8988T (cell line): ENCODE measurements at regions not wholly inside any gene's neighbourhood (a gene's known extent, or its start where the extent isn't known, plus 50 kb on each side); places are given as distances from the start of the nearest gene placed in this dataset.
"Not testable (repeated sequence)": the region's sequence is repeated elsewhere in the genome, so short reads cannot be mapped to it uniquely, and the experiment has no call there.

Experiments
- DNase-seq: peaks from one replicate; pipeline ENCODE4 v3.0.0; 2011

- not testable (repeated sequence) for DNase-seq
Measured at GRCh38 chr1:223951551-223951950, 105.8 kb upstream of the TP53BP2 start.

GRCh38 chr1:223949944-223950343, 104.2 kb upstream of the TP53BP2 start:
- DNase-seq, result not testable (repeated sequence)

- not testable (repeated sequence) for DNase-seq
Measured at GRCh38 chr1:223948041-223948440, 102.3 kb upstream of the TP53BP2 start.

- not testable (repeated sequence) for DNase-seq
Measured at GRCh38 chr1:223936592-223936991, 90.8 kb upstream of the TP53BP2 start.

- DNase-seq, result not testable (repeated sequence)
Measured at GRCh38 chr1:223931476-223931875, 85.7 kb upstream of the TP53BP2 start.

GRCh38 chr1:223920805-223921204, 75.1 kb upstream of the TP53BP2 start:
- DNase-seq, result not testable (repeated sequence)

GRCh38 chr1:223915476-223915875, 69.7 kb upstream of the TP53BP2 start:
- DNase-seq, result not testable (repeated sequence)

GRCh38 chr1:223913715-223914114, 68.0 kb upstream of the TP53BP2 start:
- not testable (repeated sequence) for DNase-seq

- not testable (repeated sequence) for DNase-seq
Measured at GRCh38 chr1:223907943-223908587, 62.3 kb upstream of the TP53BP2 start.

- not testable (repeated sequence) for DNase-seq
Measured at GRCh38 chr1:223903221-223903620, 57.5 kb upstream of the TP53BP2 start.

- DNase-seq, result not testable (repeated sequence)
Measured at GRCh38 chr1:223899775-223900174, 54.0 kb upstream of the TP53BP2 start.

GRCh38 chr1:223897097-223897496, 51.4 kb upstream of the TP53BP2 start:
- not testable (repeated sequence) for DNase-seq

- DNase-seq, result not testable (repeated sequence)
Measured at GRCh38 chr1:223895950-223896349, 50.2 kb upstream of the TP53BP2 start.
